Vagina (tissue), 2 donors: ENCODE measurements at regions not wholly inside any gene's neighbourhood (a gene's known extent, or its start where the extent isn't known, plus 50 kb on each side); places are given as distances from the start of the nearest gene placed in this dataset.

Experiments used
- CTCF ChIP-seq, 3 experiments: fragments of 450-650 bp in 2 of 3; fragments of 200-600 bp in 1 of 3; sonication (generic) in 1 of 3; IDR thresholded peaks; one replicate each; pipeline ENCODE4 v1.5.1; 2017 to 2019; ENCODE audit warnings: antibody characterized with exemption in 3 of 3, mild to moderate bottlenecking in 2 of 3, moderate library complexity in 2 of 3
- POLR2A ChIP-seq, 2 donors: fragments of 450-650 bp; IDR thresholded peaks; one replicate each; pipeline ENCODE4 v1.6.1; 2017; ENCODE audit warnings: antibody characterized with exemption in 2 of 2, mild to moderate bottlenecking in 2 of 2, moderate library complexity in 2 of 2

- TF ChIP-seq CTCF (IDR thresholded peaks at IDR 0.05) (no peak), POLR2A (IDR thresholded peaks at IDR 0.05) (no peak)
These were observed 266.0 kb upstream of the ZNF462 start for GRCh38 chr9:106596984-106597383.
